Hepatocyte (in vitro differentiated cells): ENCODE measurements at regions not wholly inside any gene's neighbourhood (a gene's known extent, or its start where the extent isn't known, plus 50 kb on each side); places are given as distances from the start of the nearest gene placed in this dataset.

Experiments used
- CTCF ChIP-seq: fragments of 200-600 bp; sonication (generic); IDR thresholded peaks from 2 replicates; pipeline ENCODE4 v1.5.1; 2016; ENCODE audit warnings: antibody characterized with exemption, mild to moderate bottlenecking; ENCODE audit not compliant: poor library complexity
- EZH2 ChIP-seq: fragments of 200-600 bp; sonication (generic); IDR thresholded peaks from 2 replicates; pipeline ENCODE4 v1.6.1; 2016; ENCODE audit warnings: antibody characterized with exemption, mild to moderate bottlenecking, borderline replicate concordance
- EZH2phosphoT487 ChIP-seq: fragments of 200-600 bp; sonication (generic); IDR thresholded peaks from one replicate; pipeline ENCODE4 v1.6.1; 2018; ENCODE audit warnings: antibody characterized with exemption, mild to moderate bottlenecking, low read depth, moderate library complexity; ENCODE audit not compliant: unreplicated experiment, severe bottlenecking

GRCh38 chr3:57000012-57000411, 60.5 kb upstream of the SPATA12 start:
- TF ChIP-seq CTCF (no peak), EZH2 (no peak), EZH2phosphoT487 (no peak)
